ENCODE measurements at regions not wholly inside any gene's neighbourhood (a gene's known extent, or its start where the extent isn't known, plus 50 kb on each side); places are given as distances from the start of the nearest gene placed in this dataset.
"Not testable (repeated sequence)": the region's sequence is repeated elsewhere in the genome, so short reads cannot be mapped to it uniquely, and the experiment has no call there.

GRCh38 chr2:149686136-149687051, 98.8 kb upstream of the MMADHC start:
- DNase-seq (ENCODE audit: low spot score): no peak
- in situ Hi-C loops (cut with HindIII; ENCODE audit: low sequenced_read_pairs): no loop called here

GRCh38 chr2:149685401-149685800, 97.8 kb upstream of the MMADHC start:
- in situ Hi-C loops (cut with HindIII; ENCODE audit: low sequenced_read_pairs); DNase-seq (ENCODE audit: low spot score): not testable (repeated sequence)

GRCh38 chr2:149679286-149679685, 91.7 kb upstream of the MMADHC start:
- in situ Hi-C loops (cut with HindIII; ENCODE audit: low sequenced_read_pairs): no loop called here
- DNase-seq (ENCODE audit: low spot score): no peak

GRCh38 chr2:149677416-149677815, 89.8 kb upstream of the MMADHC start:
- DNase-seq (ENCODE audit: low spot score): no peak

GRCh38 chr2:149670086-149670485, 82.5 kb upstream of the MMADHC start:
- in situ Hi-C loops (cut with HindIII; ENCODE audit: low sequenced_read_pairs): no loop called here
- DNase-seq (ENCODE audit: low spot score): no peak

More at GRCh38 chr2:149677416-149677815, 89.8 kb upstream of the MMADHC start:
- in situ Hi-C loops (cut with HindIII; ENCODE audit: low sequenced_read_pairs): no loop called here

GRCh38 chr2:149666809-149667320, 79.3 kb upstream of the MMADHC start:
- DNase-seq (ENCODE audit: low spot score): no peak
- in situ Hi-C loops (cut with HindIII; ENCODE audit: low sequenced_read_pairs): no loop called here

GRCh38 chr2:149664896-149665295, 77.3 kb upstream of the MMADHC start:
- in situ Hi-C loops (cut with HindIII; ENCODE audit: low sequenced_read_pairs): no loop called here
- DNase-seq (ENCODE audit: low spot score): no peak

- DNase-seq (ENCODE audit: low spot score): no peak
- in situ Hi-C loops (cut with HindIII; ENCODE audit: low sequenced_read_pairs): no loop called here
These were observed 75.0 kb upstream of the MMADHC start for GRCh38 chr2:149662556-149662955.

GRCh38 chr2:149661844-149662243, 74.3 kb upstream of the MMADHC start:
- no peak for DNase-seq (ENCODE audit: low spot score)
- in situ Hi-C loops (cut with HindIII; ENCODE audit: low sequenced_read_pairs): no loop called here

GRCh38 chr2:149658553-149658952, 71.0 kb upstream of the MMADHC start:
- in situ Hi-C loops (cut with HindIII; ENCODE audit: low sequenced_read_pairs): no loop called here
- no peak for DNase-seq (ENCODE audit: low spot score)

GRCh38 chr2:149657401-149658040, 69.9 kb upstream of the MMADHC start:
- DNase-seq (ENCODE audit: low spot score): peak; percentile 37
- in situ Hi-C loops (cut with HindIII; ENCODE audit: low sequenced_read_pairs): no loop called here

- DNase-seq (ENCODE audit: low spot score): no peak
- in situ Hi-C loops (cut with HindIII; ENCODE audit: low sequenced_read_pairs): no loop called here
These were observed 69.4 kb upstream of the MMADHC start for GRCh38 chr2:149656996-149657395.

- DNase-seq (ENCODE audit: low spot score): no peak
- in situ Hi-C loops (cut with HindIII; ENCODE audit: low sequenced_read_pairs): no loop called here
These were observed 66.4 kb upstream of the MMADHC start for GRCh38 chr2:149653831-149654445.

- DNase-seq (ENCODE audit: low spot score): no peak
- in situ Hi-C loops (cut with HindIII; ENCODE audit: low sequenced_read_pairs): no loop called here
These were observed 65.4 kb upstream of the MMADHC start for GRCh38 chr2:149652926-149653325.

- in situ Hi-C loops (cut with HindIII; ENCODE audit: low sequenced_read_pairs): no loop called here
- no peak for DNase-seq (ENCODE audit: low spot score)
These were observed 65.0 kb upstream of the MMADHC start for GRCh38 chr2:149652526-149652925.

GRCh38 chr2:149651229-149651628, 63.7 kb upstream of the MMADHC start:
- DNase-seq (ENCODE audit: low spot score): no peak
- in situ Hi-C loops (cut with HindIII; ENCODE audit: low sequenced_read_pairs): no loop called here

GRCh38 chr2:149650006-149650405, 62.4 kb upstream of the MMADHC start:
- peak; percentile 40 for DNase-seq (ENCODE audit: low spot score)
- in situ Hi-C loops (cut with HindIII; ENCODE audit: low sequenced_read_pairs): no loop called here

GRCh38 chr2:149648282-149649030, 60.9 kb upstream of the MMADHC start:
- in situ Hi-C loops (cut with HindIII; ENCODE audit: low sequenced_read_pairs): no loop called here
- peak; percentile 47 for DNase-seq (ENCODE audit: low spot score)

GRCh38 chr2:149645391-149645790, 57.8 kb upstream of the MMADHC start:
- DNase-seq (ENCODE audit: low spot score): peak; percentile 10
- in situ Hi-C loops (cut with HindIII; ENCODE audit: low sequenced_read_pairs): no loop called here
